Stimulated activated CD8-positive, alpha-beta memory T cell treated with anti-CD3 and anti-CD28 coated beads, Interleukin-15, amount 100 ng/mL, for 1 hour (primary cell): ENCODE measurements at regions not wholly inside any gene's neighbourhood (a gene's known extent, or its start where the extent isn't known, plus 50 kb on each side); places are given as distances from the start of the nearest gene placed in this dataset.
"Not testable (repeated sequence)": the region's sequence is repeated elsewhere in the genome, so short reads cannot be mapped to it uniquely, and the experiment has no call there.

ENCODE experiments used
- DNase-seq: peaks from one replicate; pipeline ENCODE4 v3.0.0-alpha.2; 2020; ENCODE audit warnings: low read depth

GRCh38 chr12:70070494-70071007 lies 172.7 kb upstream of the CNOT2 start:
- DNase-seq: no peak

GRCh38 chr12:70074510-70074909 lies 168.7 kb upstream of the CNOT2 start:
- no peak for DNase-seq

GRCh38 chr12:70077441-70077840 lies 165.8 kb upstream of the CNOT2 start:
- no peak for DNase-seq

- no peak for DNase-seq
These were observed 165.1 kb upstream of the CNOT2 start for GRCh38 chr12:70078161-70078560.

GRCh38 chr12:70080566-70080965 lies 162.7 kb upstream of the CNOT2 start:
- DNase-seq: no peak

- no peak for DNase-seq
These were observed 160.1 kb upstream of the CNOT2 start for GRCh38 chr12:70082997-70083676.

- DNase-seq: no peak
These were observed 159.6 kb upstream of the CNOT2 start for GRCh38 chr12:70083677-70084020.

GRCh38 chr12:70086372-70086771 lies 156.9 kb upstream of the CNOT2 start:
- not testable (repeated sequence) for DNase-seq

GRCh38 chr12:70091021-70091521 lies 152.2 kb upstream of the CNOT2 start:
- DNase-seq: no peak

- DNase-seq: no peak
These were observed 148.8 kb upstream of the CNOT2 start for GRCh38 chr12:70094467-70094866.

- no peak for DNase-seq
These were observed 146.3 kb upstream of the CNOT2 start for GRCh38 chr12:70096759-70097410.

GRCh38 chr12:70101064-70101463 lies 142.2 kb upstream of the CNOT2 start:
- no peak for DNase-seq

- DNase-seq: no peak
These were observed 136.9 kb upstream of the CNOT2 start for GRCh38 chr12:70106347-70106746.

- DNase-seq: no peak
These were observed 133.1 kb upstream of the CNOT2 start for GRCh38 chr12:70110085-70110484.

GRCh38 chr12:70117670-70118069 lies 125.6 kb upstream of the CNOT2 start:
- no peak for DNase-seq

GRCh38 chr12:70120970-70121369 lies 122.3 kb upstream of the CNOT2 start:
- no peak for DNase-seq

GRCh38 chr12:70121562-70121961 lies 121.7 kb upstream of the CNOT2 start:
- no peak for DNase-seq

- DNase-seq: no peak
These were observed 120.4 kb upstream of the CNOT2 start for GRCh38 chr12:70122804-70123203.

GRCh38 chr12:70149013-70149412 lies 94.2 kb upstream of the CNOT2 start:
- DNase-seq: no peak

- no peak for DNase-seq
These were observed 93.6 kb upstream of the CNOT2 start for GRCh38 chr12:70149665-70150064.

GRCh38 chr12:70150230-70150629 lies 93.0 kb upstream of the CNOT2 start:
- no peak for DNase-seq

- DNase-seq: no peak
These were observed 91.2 kb upstream of the CNOT2 start for GRCh38 chr12:70151993-70152392.

GRCh38 chr12:70154087-70154638 lies 89.1 kb upstream of the CNOT2 start:
- DNase-seq: no peak
